HUES6 (cell line): ENCODE measurements at regions not wholly inside any gene's neighbourhood (a gene's known extent, or its start where the extent isn't known, plus 50 kb on each side); places are given as distances from the start of the nearest gene placed in this dataset.

Experiments used
- H3K27ac ChIP-seq: 2 replicates; pipeline ENCODE4 v1.7.0; 2013; ENCODE audit warnings: low read depth, mild to moderate bottlenecking, low read length, inconsistent platforms
- H3K27me3 ChIP-seq: 2 replicates; pipeline ENCODE4 v1.6.1; 2013; ENCODE audit warnings: low read length; ENCODE audit not compliant: control insufficient read depth, insufficient read depth
- H3K36me3 ChIP-seq: 2 replicates; pipeline ENCODE4 v1.6.1; 2013; ENCODE audit warnings: low read length; ENCODE audit not compliant: control insufficient read depth, insufficient read depth
- H3K4me1 ChIP-seq: 2 replicates; pipeline ENCODE4 v1.6.1; 2013; ENCODE audit warnings: low read length; ENCODE audit not compliant: control insufficient read depth, insufficient read depth
- H3K4me3 ChIP-seq: 2 replicates; pipeline ENCODE4 v1.5.1; 2013; ENCODE audit warnings: low read depth, low read length
- H3K9ac ChIP-seq: one replicate; pipeline ENCODE4 v1.6.1; 2013; ENCODE audit warnings: mild to moderate bottlenecking, low read length
- H3K9me3 ChIP-seq: 2 replicates; pipeline ENCODE4 v1.6.1; 2013; ENCODE audit warnings: low read depth, low read length; ENCODE audit not compliant: control insufficient read depth, insufficient read depth

DNA sequence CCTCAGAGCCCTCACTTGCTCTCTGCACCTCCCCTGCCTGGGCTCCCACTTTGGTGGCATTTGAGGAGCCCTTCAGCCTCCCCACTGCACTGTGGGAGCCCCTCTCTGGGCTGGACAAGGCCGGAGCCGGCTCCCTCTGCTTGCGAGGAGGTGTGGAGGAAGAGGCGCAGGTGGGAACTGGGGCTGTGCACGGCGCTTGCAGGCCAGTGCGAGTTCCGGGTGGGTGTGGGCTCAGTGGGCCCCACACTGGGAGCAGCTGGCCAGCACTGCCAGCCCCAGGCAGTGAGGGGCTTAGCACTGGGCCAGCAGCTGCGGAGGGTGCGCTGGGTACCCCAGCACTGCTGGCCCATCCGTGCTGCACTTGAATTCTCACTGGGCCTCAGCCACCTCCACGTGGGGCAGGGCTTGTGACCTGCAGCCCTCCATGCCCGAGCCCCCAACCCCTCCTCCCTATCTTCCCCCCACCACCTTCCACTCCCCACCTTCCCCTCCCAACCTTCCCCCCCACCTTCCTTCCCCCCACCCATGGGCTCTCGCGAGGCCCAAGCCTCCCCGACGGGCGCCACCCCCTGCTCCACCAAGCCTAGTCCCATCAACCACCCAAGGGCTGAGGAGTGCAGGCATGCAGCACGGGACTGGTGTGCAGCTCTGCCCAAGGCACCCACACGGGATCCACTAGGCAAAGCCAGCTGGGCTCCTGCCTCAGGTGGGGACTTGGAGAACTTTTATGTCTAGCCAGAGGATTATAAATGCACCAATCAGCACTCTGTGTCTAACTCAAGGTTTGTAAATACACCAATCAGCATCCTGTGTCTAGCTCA is 113.5 kb upstream of the BEND4 start:
- H3K9me3 ChIP-seq: peaks cover 34% of the 10 kb centered on the region
- peaks cover 6% of the 10 kb centered on the region; the same call in 1 of the 2 replicates for H3K4me1 ChIP-seq
- H3K36me3 ChIP-seq: no peaks in the 10 kb centered on the region
- H3K27ac ChIP-seq: no peak overlapping the region
- no peak overlapping the region for H3K4me3 ChIP-seq
- H3K27me3 ChIP-seq: no peaks in the 10 kb centered on the region
- no peak overlapping the region for H3K9ac ChIP-seq

DNA sequence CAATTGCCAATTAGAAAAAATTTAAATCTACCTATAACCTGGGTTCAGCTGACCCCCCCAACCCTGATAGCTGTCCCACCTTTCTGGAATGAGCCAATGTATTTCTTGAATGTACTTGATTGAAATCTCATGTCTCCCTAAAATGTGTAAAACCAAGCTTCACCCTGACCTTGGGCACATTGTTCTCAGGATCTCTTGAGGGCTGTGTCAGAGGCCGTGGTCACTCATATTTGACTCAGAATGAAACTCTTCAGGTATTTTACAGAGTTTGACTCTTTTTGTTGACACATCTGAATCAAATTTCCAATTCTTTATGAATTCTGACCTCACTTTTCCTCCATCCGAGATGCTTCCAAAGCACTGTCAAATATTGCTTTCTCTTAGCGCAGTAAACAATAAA is 115.3 kb upstream of the BEND4 start:
- Histone ChIP-seq H3K4me1 (peaks cover 6% of the 10 kb centered on the region; the same call in 1 of the 2 replicates), H3K4me3 (no peak overlapping the region), H3K27me3 (no peaks in the 10 kb centered on the region), H3K9me3 (peaks cover 36% of the 10 kb centered on the region), H3K27ac (no peak overlapping the region), H3K36me3 (no peaks in the 10 kb centered on the region), H3K9ac (no peak overlapping the region)

DNA sequence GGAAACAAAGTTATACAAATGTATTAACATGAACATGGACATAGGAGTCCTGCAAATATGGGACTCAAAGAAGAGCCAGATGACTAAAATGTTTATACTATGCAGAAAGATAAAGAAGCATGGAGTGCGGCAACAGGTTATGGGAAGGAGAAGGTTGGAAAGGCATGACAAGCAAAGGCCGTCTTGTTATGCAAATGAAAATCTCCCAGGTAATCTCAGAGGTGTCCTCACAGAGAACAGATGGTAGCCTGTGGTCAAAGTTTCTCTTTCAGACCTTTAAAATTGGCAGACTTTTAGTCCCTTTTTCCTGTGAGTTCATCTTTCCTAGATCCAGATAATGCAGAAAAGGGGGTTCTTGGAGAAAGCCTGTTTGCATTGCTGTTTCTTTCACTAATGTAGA is 116.4 kb upstream of the BEND4 start:
- Histone ChIP-seq H3K36me3 (no peaks in the 10 kb centered on the region), H3K27ac (no peak overlapping the region), H3K4me3 (no peak overlapping the region), H3K9me3 (peaks cover 34% of the 10 kb centered on the region), H3K9ac (no peak overlapping the region), H3K27me3 (no peaks in the 10 kb centered on the region), H3K4me1 (peaks cover 6% of the 10 kb centered on the region; the same call in 1 of the 2 replicates)

DNA sequence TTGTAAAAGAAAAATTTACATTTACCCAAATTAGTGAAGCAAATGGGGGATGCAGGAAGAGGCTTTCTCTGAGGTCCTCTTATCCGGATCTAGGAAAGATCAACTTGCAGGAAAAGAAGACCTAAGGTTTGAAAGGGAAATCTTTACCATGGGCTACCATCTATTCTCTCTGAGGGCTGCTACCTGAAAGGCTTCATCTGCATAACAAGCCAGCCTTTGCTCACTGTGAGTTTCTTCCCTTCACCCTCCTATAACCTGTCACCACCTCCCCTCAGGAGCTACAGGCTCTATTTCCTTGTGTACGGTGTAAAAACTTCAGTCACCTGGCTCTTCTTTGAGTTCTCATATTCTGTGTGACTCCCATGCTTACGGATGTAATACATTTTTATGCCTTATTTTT is 118.6 kb upstream of the BEND4 start:
- H3K27me3 ChIP-seq: no peaks in the 10 kb centered on the region
- H3K36me3 ChIP-seq: no peaks in the 10 kb centered on the region
- no peak overlapping the region for H3K4me3 ChIP-seq
- peaks cover 26% of the 10 kb centered on the region for H3K9me3 ChIP-seq
- H3K27ac ChIP-seq: no peak overlapping the region; the same call in 1 of the 2 replicates
- H3K4me1 ChIP-seq: peaks cover 6% of the 10 kb centered on the region; the same call in 1 of the 2 replicates
- H3K9ac ChIP-seq: no peak overlapping the region

DNA sequence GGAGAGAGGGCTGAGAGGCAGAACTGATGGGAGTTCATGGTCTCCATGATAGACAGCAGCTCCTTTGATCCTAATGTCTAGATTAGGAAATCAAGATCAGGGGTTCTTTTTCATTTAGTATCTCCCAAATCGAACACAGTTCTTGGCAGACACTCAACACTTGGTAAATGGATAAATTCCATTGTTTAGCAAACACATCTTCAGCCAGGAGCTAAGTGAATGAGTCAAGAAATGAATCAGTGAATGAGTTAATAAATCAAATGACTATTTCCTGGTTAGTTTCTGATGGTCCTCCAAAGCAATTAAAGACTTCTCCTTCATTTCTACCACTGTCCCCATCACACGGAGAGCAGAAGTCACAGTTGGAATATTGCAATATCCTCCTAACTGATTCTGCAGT is 120.0 kb upstream of the SHISA3 start:
- peaks cover 9% of the 10 kb centered on the region for H3K4me1 ChIP-seq
- H3K27me3 ChIP-seq: no peaks in the 10 kb centered on the region
- H3K27ac ChIP-seq: no peak overlapping the region
- no peaks in the 10 kb centered on the region for H3K36me3 ChIP-seq
- peaks cover 5% of the 10 kb centered on the region for H3K9me3 ChIP-seq
- no peak overlapping the region for H3K4me3 ChIP-seq
- H3K9ac ChIP-seq: no peak overlapping the region

DNA sequence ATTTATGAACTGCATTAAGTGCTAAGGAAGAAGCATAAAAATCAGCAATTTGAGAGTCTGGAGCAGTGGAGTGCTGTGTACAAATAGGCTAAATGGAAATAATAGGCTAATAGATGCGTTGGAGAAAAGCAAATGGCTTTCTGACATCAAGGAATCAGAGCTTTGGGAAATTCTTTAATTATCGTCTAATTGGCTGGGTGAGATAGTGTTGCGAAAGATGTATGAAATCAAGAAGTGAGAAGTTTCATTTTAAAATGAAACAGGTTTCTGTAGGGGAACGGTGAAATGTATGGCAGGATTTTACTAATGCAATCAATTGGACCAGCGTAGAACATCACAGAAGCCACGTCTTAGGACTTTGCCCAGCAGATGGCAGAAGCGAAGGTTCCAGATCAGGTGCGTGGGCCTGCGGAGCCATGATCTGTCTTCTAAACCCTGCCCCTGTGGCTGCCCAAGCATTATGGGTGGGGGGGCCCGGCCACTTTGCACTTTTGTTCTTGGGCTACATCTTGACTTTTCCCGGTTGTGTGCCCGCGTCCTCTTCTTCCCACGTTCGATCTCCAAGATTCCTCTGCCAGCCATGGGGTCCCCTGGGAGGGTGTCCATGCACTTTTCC is 118.5 kb upstream of the SHISA3 start:
- Histone ChIP-seq H3K4me3 (no peak overlapping the region), H3K27me3 (no peaks in the 10 kb centered on the region), H3K27ac (no peak overlapping the region), H3K4me1 (peaks cover 13% of the 10 kb centered on the region), H3K9me3 (peaks cover 5% of the 10 kb centered on the region; the same call in 1 of the 2 replicates), H3K36me3 (no peaks in the 10 kb centered on the region), H3K9ac (no peak overlapping the region)

DNA sequence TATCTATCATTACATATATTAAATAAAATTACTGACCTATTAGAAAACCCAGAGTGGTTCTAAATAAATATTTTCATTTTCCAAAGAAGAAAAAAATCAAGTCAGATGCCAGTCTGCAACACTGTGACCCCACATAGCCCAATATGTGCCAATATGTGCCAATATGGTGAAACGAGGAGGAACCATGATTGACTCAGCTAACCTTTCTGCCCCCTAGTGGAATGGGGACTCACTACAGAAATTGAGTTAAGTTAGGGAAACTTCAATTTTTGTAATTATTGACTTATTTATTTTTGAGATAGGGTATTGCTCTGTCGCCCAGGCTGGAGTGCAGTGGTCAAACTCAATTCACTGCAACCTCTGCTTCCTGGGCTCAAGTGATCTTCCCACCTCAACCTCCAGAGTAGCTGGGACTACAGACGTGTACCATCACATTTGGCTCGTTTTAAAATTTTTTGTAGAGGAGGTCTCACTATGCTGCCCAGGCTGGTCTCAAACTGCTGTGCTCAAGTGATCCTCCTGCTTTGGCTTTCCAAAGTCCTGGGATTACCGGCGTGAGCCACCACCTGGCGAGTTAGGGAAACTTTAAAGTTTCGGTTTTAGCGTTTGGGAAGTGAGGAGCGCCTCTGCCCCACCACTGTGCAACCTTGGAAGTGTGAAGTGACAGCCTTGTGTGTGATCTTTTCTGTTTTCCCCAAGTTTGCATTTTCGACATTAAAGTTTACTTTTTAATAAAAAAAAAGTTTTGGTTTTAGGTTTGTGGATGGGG is 116.8 kb upstream of the SHISA3 start:
- Histone ChIP-seq H3K9ac (no peak overlapping the region), H3K27ac (no peak overlapping the region), H3K36me3 (no peaks in the 10 kb centered on the region), H3K9me3 (no peaks in the 10 kb centered on the region), H3K4me1 (peaks cover 13% of the 10 kb centered on the region), H3K4me3 (no peak overlapping the region), H3K27me3 (no peaks in the 10 kb centered on the region)

DNA sequence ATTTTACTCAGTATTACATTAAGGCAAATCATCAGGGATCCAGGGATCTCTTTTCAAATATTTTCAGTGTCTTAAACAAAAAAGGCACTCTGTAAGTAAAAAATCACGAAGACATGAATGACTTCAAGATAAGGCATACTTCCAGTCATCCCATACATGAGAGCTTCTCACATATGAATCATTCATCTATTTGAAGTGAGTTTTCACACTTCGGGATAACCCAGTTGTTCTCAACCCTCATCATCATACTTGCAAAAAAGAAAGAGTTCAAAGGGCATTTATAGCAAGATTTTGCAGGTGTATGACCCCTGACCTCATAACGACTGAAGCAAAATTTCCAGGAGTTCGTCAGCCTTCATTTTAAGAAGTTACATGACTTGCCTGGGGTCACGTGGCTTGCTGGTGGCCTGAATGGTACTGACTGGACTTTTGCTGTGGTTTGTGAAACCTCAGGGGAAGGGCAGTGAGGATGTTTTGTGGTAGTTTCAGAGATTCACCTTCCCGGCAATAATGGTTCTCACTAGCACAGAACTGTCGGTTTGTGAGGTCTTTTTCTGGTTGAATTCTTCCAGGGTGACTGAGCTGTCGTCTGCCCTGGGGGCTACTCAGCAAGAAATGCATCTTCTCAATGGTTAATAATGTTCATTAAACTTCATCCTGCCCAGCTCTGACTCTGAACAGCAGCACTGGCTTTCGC is 115.8 kb upstream of the SHISA3 start:
- no peak overlapping the region for H3K4me3 ChIP-seq
- no peaks in the 10 kb centered on the region for H3K27me3 ChIP-seq
- H3K27ac ChIP-seq: no peak overlapping the region
- H3K4me1 ChIP-seq: peaks cover 13% of the 10 kb centered on the region
- H3K36me3 ChIP-seq: no peaks in the 10 kb centered on the region
- no peaks in the 10 kb centered on the region for H3K9me3 ChIP-seq
- H3K9ac ChIP-seq: no peak overlapping the region

DNA sequence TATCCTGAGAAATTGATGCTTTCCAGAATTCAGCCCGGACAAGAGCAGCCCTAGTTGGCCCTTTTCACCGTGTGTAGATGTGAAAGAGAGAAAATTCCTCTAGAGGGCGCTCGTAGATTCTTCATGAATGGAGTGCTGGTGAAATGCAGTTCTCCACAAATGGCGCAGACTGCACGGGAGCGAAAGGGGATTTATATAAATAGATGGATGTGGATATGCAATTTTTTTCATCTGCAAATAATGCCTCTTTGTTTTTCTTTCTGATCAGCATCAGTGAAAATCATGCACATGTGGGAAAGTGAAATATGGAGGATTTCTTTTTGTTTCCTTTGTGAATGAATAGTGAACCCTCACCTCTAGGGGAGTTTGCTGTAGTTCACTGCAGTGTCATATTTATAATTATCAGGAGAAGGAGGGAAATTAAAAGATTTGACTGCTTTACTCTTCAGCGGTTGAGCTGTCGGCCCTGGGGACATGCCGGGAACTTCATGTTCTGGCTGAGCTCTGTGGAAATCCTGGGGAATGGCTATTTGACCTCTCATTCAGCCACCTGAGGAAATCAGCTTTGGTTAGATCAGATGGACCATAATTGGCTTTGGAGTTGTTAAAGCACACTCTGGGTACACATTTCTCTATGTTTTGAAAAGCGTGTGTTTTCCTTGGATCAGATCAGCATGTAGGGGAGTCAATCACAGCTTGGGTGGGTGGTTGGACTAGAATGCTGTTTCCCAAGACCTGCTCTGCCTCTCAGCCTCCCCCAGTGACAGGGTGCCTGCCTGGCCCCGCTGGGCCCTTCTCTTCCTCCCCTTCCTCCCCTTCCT is 115.0 kb upstream of the SHISA3 start:
- H3K27ac ChIP-seq: no peak overlapping the region
- H3K27me3 ChIP-seq: no peaks in the 10 kb centered on the region
- no peak overlapping the region for H3K9ac ChIP-seq
- no peaks in the 10 kb centered on the region for H3K36me3 ChIP-seq
- no peak overlapping the region for H3K4me3 ChIP-seq
- peaks cover 13% of the 10 kb centered on the region for H3K4me1 ChIP-seq
- no peaks in the 10 kb centered on the region for H3K9me3 ChIP-seq

DNA sequence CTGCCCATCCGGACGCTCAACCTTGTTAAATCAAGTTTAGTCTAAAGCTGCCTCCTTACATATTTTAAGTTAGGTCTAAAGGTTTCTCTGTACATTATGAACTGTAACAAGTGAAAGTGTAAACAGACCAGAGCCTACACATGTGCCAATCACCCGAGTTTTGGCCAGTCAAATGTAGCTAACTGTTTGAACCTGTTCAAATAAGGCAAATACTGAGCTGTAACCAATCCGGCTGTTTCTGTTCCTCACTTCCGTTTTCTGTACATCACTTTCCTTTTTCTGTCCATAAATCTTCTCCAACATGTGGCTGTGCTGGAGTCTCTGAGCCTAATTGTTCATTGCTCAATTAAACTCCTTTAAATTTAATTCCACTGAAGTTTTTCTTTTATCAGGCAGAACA is 113.3 kb upstream of the SHISA3 start:
- H3K9ac ChIP-seq: no peak overlapping the region
- H3K4me3 ChIP-seq: no peak overlapping the region
- no peaks in the 10 kb centered on the region for H3K27me3 ChIP-seq
- H3K9me3 ChIP-seq: no peaks in the 10 kb centered on the region
- H3K27ac ChIP-seq: no peak overlapping the region
- peaks cover 13% of the 10 kb centered on the region for H3K4me1 ChIP-seq
- no peaks in the 10 kb centered on the region for H3K36me3 ChIP-seq
